ENCODE measurements at regions not wholly inside any gene's neighbourhood (a gene's known extent, or its start where the extent isn't known, plus 50 kb on each side); places are given as distances from the start of the nearest gene placed in this dataset.

DNA sequence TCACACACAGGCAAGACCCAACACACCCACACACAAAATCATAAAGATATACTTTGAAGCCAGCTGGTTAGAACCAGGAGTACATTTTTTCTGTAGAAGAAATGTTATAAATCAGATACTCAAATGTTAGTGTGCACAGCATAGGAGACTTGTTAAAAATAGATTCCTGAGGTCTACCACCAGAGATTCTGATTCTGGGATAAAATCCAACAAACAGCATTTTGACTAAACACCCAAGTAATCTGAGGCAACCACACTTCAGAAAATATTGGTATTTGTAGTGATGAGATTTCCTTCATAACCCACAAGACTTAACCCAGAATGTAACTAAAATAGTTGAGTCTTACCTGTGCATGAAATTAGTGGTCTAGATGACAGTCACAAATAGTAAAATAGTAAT lies 301.8 kb downstream of the HNRNPD start:
- no peak for DNase-seq

DNA sequence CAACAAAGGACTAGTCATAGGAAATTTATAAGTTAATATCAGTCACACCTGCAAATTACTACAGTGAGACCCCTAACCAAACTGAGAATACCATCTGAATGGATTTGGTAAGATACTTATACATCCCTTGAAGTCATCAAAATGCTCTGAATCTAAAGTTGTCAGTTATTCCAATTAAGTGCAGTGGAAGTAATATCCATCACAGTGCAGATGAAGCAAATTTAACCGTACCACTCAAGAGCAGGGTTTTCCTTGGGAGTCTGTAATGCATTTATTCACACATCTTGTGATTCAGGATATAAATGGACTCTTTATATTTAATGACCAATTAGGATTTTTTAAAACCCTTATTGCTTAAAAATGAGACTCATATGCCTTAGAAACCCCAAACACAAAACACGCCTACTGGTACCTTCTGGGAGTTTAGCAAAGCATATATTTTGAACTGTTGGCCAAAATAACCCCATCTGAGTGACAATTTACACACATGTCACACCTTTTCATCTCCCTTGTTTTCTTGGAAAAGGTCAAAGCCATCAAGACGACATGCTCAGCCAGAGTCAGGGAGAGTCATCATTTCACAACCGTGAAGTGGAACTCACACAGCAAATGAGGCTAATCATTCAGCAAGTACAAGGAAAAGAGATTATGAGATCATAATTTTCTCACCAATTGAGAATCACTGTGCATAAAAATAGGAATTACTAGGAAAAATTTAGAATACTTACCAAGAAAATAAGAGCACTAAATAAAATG lies 303.7 kb downstream of the HNRNPD start:
- DNase-seq = no peak

- DNase-seq = no peak
Measured at GRCh38 chr4:82063017-82063416, 310.8 kb downstream of the HNRNPD start.

GRCh38 chr4:82057990-82058544 lies 315.7 kb downstream of the HNRNPD start:
- no peak for DNase-seq

DNA sequence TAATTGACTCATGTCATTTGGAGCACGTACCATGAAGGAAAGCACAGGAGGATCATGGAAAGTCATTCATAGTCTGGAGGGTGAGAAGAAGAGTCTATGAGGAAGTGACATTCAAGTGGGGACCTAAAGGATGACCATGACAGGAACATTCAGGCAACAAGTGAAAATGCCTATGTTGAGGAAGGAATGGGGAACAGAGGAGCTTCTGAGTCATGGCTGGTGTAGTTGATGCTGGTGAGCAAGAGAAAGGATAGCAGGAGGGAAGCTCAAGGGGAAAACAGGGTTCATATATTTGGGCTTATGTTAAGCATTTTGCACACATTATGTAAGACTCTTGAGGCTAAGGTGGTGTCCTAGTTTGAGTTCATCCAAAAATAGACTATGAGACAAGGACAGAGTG lies 318.6 kb downstream of the HNRNPD start:
- DNase-seq = no peak

GRCh38 chr4:82053396-82053795 lies 320.4 kb downstream of the HNRNPD start:
- DNase-seq = no peak

GRCh38 chr4:82050796-82051195 lies 323.0 kb downstream of the HNRNPD start:
- DNase-seq = no peak

GRCh38 chr4:82049294-82049693 lies 324.5 kb downstream of the HNRNPD start:
- no peak for DNase-seq

- no peak for DNase-seq
Measured at GRCh38 chr4:82047731-82048130, 326.1 kb downstream of the HNRNPD start.

DNA sequence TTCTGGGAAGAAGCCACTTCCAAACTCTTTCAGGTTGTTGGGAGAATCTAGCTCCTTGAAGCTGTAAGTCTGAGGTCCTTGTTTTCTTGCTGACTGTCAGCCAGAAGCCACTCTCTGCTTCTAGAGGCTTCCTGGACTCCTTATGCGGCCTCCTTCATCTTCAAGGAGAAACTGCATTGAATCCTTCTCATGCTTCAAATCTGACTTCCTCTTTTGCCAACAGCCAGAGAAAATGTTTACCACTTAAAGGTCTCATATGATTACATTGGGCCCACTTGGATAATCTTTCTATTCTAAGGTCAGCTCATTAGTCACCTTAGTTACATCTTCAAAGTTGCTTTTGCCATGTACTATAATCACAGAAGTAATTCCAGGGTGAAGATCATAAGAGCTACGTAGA lies 327.0 kb downstream of the HNRNPD start:
- DNase-seq = no peak

DNA sequence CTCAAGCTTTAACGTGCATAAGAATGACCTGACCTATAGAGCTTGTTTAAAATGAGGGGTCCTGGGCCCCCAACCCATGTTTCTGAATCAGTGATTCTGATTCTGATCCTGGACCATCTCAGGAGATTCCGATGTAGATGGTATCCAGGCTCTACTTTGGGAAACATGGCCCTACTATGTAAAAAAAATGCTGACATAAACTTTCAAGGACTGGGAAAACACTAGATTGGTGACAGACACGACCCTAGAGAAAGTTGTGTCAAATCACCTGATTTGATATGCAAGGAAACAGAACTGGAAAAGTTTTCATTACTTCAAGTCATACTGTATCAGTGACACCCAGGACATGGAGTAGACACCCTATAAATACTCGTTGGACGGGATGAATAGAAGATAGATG lies 328.5 kb downstream of the HNRNPD start:
- no peak for DNase-seq

GRCh38 chr4:82044141-82044993 lies 329.4 kb downstream of the HNRNPD start:
- no peak for DNase-seq

- DNase-seq = no peak
Measured at GRCh38 chr4:82043809-82044137, 330.0 kb downstream of the HNRNPD start.

DNA sequence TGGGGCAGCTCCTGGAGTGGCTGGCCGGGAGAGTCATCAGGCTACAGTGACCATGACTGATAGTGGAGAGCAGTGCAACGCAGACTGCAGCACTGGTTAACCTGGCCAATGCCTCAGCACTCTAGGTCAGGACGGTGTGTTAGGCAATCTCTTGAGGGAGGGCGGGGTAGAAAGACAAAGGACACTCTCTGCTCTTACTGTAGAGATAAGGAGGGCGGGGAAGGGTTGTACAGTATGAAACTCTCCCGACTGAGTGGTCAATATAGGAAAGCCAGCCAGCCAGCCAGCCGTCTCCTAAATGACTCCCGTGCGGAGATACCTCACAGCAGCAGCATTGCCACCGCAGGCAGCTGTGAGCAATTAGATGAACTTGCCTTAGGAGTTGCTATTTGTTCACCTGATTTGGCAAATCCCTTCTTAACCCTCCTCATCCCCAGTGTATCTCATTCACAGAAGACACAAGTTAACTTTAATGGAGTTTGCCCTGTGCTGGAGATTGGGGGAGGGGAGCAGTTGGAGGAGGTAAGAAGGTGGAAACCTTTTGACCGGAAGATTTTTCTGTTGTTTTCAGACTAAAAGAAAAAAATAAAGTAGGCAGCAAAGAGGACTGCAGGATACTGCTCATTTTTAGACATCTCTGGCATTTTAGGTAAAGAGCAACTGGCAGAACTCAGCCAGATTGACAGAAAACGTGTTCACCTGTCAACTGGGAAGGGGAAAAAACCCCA lies 330.5 kb downstream of the HNRNPD start:
- no peak for DNase-seq

DNA sequence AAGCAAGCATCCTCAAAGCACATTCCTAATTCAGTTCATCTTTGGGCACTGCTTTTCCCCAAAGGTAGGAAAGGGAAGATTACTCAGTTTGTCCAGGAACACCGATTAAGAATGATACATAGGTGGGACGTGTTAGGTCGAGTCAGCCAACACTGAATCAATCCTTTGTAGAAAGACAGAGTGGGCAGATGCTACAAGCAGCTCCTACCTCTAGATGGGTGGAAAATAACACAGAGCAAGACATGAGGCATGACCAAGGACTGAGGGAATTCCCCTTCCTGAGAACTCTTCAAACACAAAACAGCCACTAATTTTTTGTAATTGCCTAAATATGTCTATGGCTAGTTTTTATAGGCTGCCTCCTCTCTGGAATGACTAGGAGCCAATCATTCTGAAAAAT lies 331.7 kb downstream of the HNRNPD start:
- DNase-seq = no peak

DNA sequence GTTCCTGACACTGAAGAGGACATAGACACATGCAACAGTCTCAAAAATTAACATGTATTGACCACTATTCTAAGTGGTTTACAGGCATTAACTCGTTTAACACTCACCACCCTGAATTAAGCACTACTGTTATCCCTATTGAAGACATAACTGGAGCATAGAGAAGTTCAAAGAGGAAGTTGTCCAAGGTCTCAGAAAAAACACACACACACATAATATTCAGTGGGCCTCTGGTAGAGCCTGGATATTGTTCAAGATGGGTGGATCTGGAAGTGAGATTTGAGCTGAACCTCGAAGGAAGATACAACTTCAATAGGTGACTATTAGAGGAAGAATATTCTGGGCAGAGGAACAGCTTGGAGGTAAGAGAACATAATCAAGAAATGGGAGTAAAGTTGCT lies 334.9 kb downstream of the HNRNPD start:
- no peak for DNase-seq

DNA sequence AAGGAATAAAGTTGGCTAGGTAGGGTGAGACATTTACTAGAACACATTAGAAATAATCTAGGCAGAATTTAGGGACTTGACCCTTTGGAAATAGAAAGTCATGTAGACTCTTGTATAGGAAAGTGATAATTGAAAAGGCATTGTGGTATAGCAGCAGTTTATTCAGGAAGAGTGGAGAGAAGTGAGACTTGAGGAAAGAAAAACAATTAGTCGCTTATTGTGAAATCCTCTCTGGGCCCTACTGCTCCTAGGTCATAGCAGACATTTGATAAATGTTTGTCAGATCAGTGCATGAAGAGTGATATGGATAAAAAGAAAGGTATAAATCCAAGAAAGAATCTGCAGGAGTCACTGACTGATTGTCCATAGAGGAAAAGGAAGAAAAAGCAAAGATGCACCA lies 337.6 kb downstream of the HNRNPD start:
- no peak for DNase-seq

DNA sequence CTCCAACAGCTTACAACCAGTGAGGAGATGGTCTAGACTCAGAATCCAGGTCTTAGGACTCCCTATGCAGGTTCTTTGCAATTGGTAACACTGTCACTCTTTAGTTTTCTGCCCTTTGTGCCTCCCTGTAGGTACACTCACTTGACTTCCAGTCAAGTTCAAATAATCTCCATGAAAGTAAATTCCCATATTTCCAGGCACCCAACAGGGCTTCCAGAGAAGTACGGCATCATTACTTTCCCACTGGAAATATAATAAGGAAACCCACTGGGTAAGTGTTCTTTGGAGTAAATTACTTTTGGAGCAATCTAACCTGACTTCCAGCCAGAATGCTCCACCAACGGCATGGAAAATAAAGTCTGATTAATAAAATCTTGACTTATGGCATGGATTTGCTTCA lies 338.9 kb downstream of the HNRNPD start:
- no peak for DNase-seq

DNA sequence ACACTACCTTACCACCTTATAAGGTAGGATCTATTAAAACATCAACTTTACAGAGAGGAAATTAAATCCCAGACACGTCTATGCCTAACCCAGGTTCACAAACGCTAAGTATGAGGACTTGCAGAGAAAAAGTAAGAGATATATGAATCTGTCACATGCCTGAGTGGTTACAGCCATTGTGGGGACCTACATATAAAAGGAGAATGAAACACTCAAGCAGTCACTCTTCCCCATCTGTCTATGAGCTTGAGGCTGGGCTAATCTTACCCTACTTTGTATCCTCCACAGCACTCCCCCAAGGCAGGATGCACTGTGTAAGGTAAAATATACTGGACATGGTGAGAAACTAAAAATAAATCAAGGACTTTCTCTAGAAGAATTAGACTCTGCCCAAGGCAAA lies 339.9 kb downstream of the HNRNPD start:
- DNase-seq = no peak

DNA sequence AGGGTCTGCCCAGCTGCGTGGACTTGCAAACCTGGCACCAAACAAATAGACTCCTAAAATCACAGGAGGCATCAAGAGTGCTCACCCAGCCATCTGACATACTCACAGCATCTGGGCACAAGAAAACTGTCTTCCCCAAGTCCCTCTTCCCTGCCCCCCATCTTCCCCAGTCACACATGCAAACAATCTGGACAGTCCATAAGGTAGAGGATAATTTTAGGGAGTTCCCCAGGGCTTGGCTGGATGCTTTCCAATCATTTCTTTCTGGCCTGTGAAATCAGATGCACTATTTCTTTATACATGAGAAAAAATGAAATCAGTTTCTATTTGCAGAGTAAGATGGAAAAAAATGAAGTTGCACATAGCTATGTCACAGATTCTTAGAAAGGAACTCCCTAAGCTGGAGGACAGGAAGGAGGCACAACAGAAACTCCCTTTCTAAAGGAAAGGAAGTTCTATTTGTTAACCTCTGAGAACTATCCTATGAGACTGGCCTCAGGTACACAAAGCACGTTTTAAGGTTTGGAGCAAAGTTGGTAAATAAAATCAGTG lies 342.3 kb downstream of the HNRNPD start:
- DNase-seq = no peak

DNA sequence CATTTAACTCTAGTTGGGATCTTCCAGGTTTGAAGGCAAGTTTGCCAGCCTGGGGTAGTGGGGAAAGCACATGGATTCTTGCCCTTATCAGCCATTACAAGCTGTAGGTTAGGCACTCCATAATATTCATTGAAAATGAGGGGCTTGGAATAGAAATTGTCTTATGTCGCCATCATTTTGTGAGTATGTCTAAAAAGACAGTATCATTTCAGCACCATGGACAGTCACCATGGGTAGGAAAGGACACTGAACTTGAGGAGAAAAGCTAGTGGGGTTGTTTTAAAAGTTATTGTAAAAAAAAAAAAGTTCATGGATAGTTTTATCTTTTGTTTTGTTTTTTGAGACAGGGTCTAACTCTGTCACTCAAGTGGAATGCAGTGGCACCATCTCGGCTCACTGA lies 356.1 kb downstream of the HNRNPD start:
- no peak for DNase-seq

DNA sequence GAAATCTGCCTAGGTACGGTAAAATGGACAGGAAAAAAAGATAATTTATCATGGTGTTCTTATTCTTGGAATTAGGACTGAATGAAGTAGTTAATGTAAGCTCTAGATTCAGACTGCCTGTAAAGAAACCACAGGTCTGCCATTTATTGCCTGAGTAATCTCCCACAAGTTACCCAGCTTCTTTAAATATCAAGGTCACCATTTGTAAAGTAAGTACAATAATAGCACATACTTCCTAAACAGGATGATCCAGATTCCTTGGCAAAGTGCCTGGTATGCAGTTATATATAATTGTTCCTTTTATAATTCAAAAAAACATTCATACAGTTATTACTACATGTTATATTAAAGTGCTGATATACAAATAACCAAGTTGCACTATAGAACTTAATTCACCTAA lies 368.6 kb downstream of the HNRNPD start:
- no peak for DNase-seq

GRCh38 chr4:81997313-81997712 lies 376.5 kb downstream of the HNRNPD start:
- DNase-seq = no peak
